SK-N-SH (cell line): ENCODE measurements at regions not wholly inside any gene's neighbourhood (a gene's known extent, or its start where the extent isn't known, plus 50 kb on each side); places are given as distances from the start of the nearest gene placed in this dataset.

Experiments
- CTCF ChIA-PET: fragments of 300-600, 350-600 bp; formaldehyde crosslinking; extraction: SDS; loops from one replicate; lab custom pipeline; 2021; lab: Yijun Ruan, JAX
- POLR2A ChIA-PET: fragments of 350-600 bp; sonication (Branson Sonifier 250); formaldehyde crosslinking; extraction: SDS; loops from one replicate; lab custom pipeline; 2020; ENCODE audit warnings: antibody characterized with exemption, inconsistent platforms; lab: Yijun Ruan, JAX
- DNase-seq: peaks from one replicate; pipeline ENCODE4 v3.0.0; 2012
- H2AFZ ChIP-seq: fragments of 200-600 bp; sonication (generic); 2 replicates; pipeline ENCODE4 v1.8.1; 2016; ENCODE audit warnings: antibody characterized with exemption, mild to moderate bottlenecking, low read depth
- H3F3A ChIP-seq: fragments of 200-600 bp; sonication (generic); replicated peaks from 2 replicates; pipeline ENCODE3; 2016; ENCODE audit warnings: antibody characterized with exemption, mild to moderate bottlenecking; ENCODE audit not compliant: insufficient read depth
- H3K27ac ChIP-seq, 2 experiments: fragments of 200-500 bp in 1 of 2; fragments of 200-600 bp in 1 of 2; sonication (Bioruptor generic) in 1 of 2; sonication (generic), shearing (Covaris generic) in 1 of 2; 2 replicates each; pipeline versions ENCODE4 v1.5.1 to v1.6.1; 2014 to 2016; ENCODE audit warnings: low read depth in 2 of 2, inconsistent platforms in 1 of 2, low read length in 1 of 2, mild to moderate bottlenecking in 1 of 2, mixed read lengths in 1 of 2
- H3K27me3 ChIP-seq: fragments of 200-600 bp; sonication (generic), shearing (Covaris generic); 2 replicates; pipeline ENCODE4 v1.6.1; 2016; ENCODE audit warnings: mixed run types; ENCODE audit not compliant: insufficient read depth
- H3K36me3 ChIP-seq, 2 experiments: fragments of 200-500 bp in 1 of 2; fragments of 200-600 bp in 1 of 2; sonication (Bioruptor generic) in 1 of 2; sonication (generic) in 1 of 2; replicated peaks in 1 of 2; 2 replicates each; pipeline versions ENCODE3 to v1.5.1; 2014 to 2016; ENCODE audit warnings: low read length in 1 of 2, mild to moderate bottlenecking in 1 of 2; ENCODE audit not compliant: insufficient read depth in 2 of 2, control insufficient read depth in 1 of 2
- H3K4me1 ChIP-seq, 2 experiments: fragments of 200-500 bp in 1 of 2; fragments of 200-600 bp in 1 of 2; sonication (Bioruptor generic) in 1 of 2; sonication (generic), shearing (Covaris generic) in 1 of 2; 2 replicates each; pipeline versions ENCODE4 v1.5.1 to v1.6.1; 2014 to 2016; ENCODE audit warnings: low read depth in 1 of 2, low read length in 1 of 2, mixed run types in 1 of 2; ENCODE audit not compliant: insufficient read depth in 2 of 2, control insufficient read depth in 1 of 2
- H3K4me2 ChIP-seq: fragments of 200-600 bp; sonication (generic), shearing (Covaris generic); 2 replicates; pipeline ENCODE4 v1.6.1; 2017; ENCODE audit warnings: mixed run types
- H3K4me3 ChIP-seq, 2 experiments: fragments of 200-500 bp in 1 of 2; fragments of 200-600 bp in 1 of 2; sonication (Bioruptor generic) in 1 of 2; sonication (generic), shearing (Covaris generic) in 1 of 2; 2 replicates each; pipeline versions ENCODE4 v1.5.1 to v1.8.1; 2014 to 2016; ENCODE audit warnings: low read depth in 2 of 2, inconsistent platforms in 1 of 2, low read length in 1 of 2, mild to moderate bottlenecking in 1 of 2, mixed read lengths in 1 of 2, moderate library complexity in 1 of 2
- H3K79me2 ChIP-seq: fragments of 200-600 bp; sonication (generic); 2 replicates; pipeline ENCODE4 v1.8.1; 2017; ENCODE audit warnings: mild to moderate bottlenecking; ENCODE audit not compliant: insufficient read depth
- H3K9ac ChIP-seq: fragments of 200-600 bp; sonication (generic); 2 replicates; pipeline ENCODE4 v1.6.1; 2017; ENCODE audit warnings: mixed run types
- H3K9me2 ChIP-seq: fragments of 200-600 bp; sonication (generic); 2 replicates; pipeline ENCODE4 v1.6.1; 2017; ENCODE audit warnings: mixed run types
- H3K9me3 ChIP-seq: fragments of 200-600 bp; sonication (generic); 2 replicates; pipeline ENCODE4 v1.6.1; 2017; ENCODE audit warnings: mixed run types, mild to moderate bottlenecking, moderate library complexity
- H4K20me1 ChIP-seq: fragments of 200-600 bp; sonication (generic); 2 replicates; pipeline ENCODE4 v1.6.1; 2017; ENCODE audit warnings: mild to moderate bottlenecking, mixed run types; ENCODE audit not compliant: insufficient read depth
- ELF1 ChIP-seq: IDR thresholded peaks from 2 replicates; pipeline ENCODE4 v1.4.0; 2012
- FOSL2 ChIP-seq: IDR thresholded peaks from 2 replicates; pipeline ENCODE4 v1.4.0; 2012; ENCODE audit warnings: low read depth, mild to moderate bottlenecking, moderate library complexity, borderline replicate concordance
- FOXJ3 ChIP-seq: sonication (generic); formaldehyde crosslinking; IDR thresholded peaks from 2 replicates; pipeline ENCODE4 v1.5.1; 2020; ENCODE audit warnings: mild to moderate bottlenecking, missing genetic modification reagents
- FOXM1 ChIP-seq: IDR thresholded peaks from 2 replicates; pipeline ENCODE4 v1.4.0; 2012; ENCODE audit warnings: low read depth, mild to moderate bottlenecking
- GATA2 ChIP-seq: sonication (generic); formaldehyde crosslinking; IDR thresholded peaks from 2 replicates; pipeline ENCODE4 v1.5.0; 2020; ENCODE audit warnings: mild to moderate bottlenecking, missing genetic modification reagents
- IRF3 ChIP-seq: fragments of 150-350 bp; IDR thresholded peaks from 2 replicates; pipeline ENCODE4 v1.6.1; 2016; ENCODE audit warnings: mild to moderate bottlenecking, low read depth, low read length
- JUND ChIP-seq: IDR thresholded peaks from 2 replicates; pipeline ENCODE4 v1.4.0; 2012
- MAX ChIP-seq: IDR thresholded peaks from 2 replicates; pipeline ENCODE4 v1.4.0; 2012; ENCODE audit warnings: low read depth
- MEF2A ChIP-seq: IDR thresholded peaks from 2 replicates; pipeline ENCODE4 v1.4.0; 2012; ENCODE audit warnings: low read depth, borderline replicate concordance
- NRF1 ChIP-seq: IDR thresholded peaks from 2 replicates; pipeline ENCODE4 v1.6.1; 2012; ENCODE audit warnings: low read depth, mild to moderate bottlenecking, low read length
- PBX3 ChIP-seq: IDR thresholded peaks from 2 replicates; pipeline ENCODE4; 2012
- RAD21 ChIP-seq: IDR thresholded peaks from 2 replicates; pipeline ENCODE4 v1.6.1; 2012; ENCODE audit warnings: mild to moderate bottlenecking, low read length
- RCOR1 ChIP-seq: fragments of 150-350 bp; IDR thresholded peaks from 2 replicates; pipeline ENCODE4 v1.6.1; 2017; ENCODE audit warnings: antibody characterized with exemption, low read length
- REST ChIP-seq: IDR thresholded peaks from 2 replicates; pipeline ENCODE4 v1.6.1; 2012; ENCODE audit warnings: mild to moderate bottlenecking, low read depth, low read length, moderate library complexity
- RFX5 ChIP-seq: IDR thresholded peaks from 2 replicates; pipeline ENCODE4 v1.6.1; 2012; ENCODE audit warnings: mild to moderate bottlenecking, improper control_type of control experiment, low read length
- RXRA ChIP-seq: IDR thresholded peaks from 2 replicates; pipeline ENCODE4 v1.4.0; 2012; ENCODE audit warnings: low read depth, mild to moderate bottlenecking, borderline replicate concordance
- SIN3A ChIP-seq: IDR thresholded peaks from 2 replicates; pipeline ENCODE4 v1.6.1; 2012; ENCODE audit warnings: low read depth, mild to moderate bottlenecking, low read length, moderate library complexity, borderline replicate concordance
- SMC3 ChIP-seq: IDR thresholded peaks from 2 replicates; pipeline ENCODE4 v1.6.1; 2012; ENCODE audit warnings: low read depth, low read length, improper control_type of control experiment
- TAF1 ChIP-seq: IDR thresholded peaks from 2 replicates; pipeline ENCODE4 v1.6.1; 2012; ENCODE audit warnings: low read depth, mild to moderate bottlenecking, low read length, moderate library complexity, borderline replicate concordance
- TEAD4 ChIP-seq: IDR thresholded peaks from 2 replicates; pipeline ENCODE4 v1.4.0; 2012; ENCODE audit warnings: mild to moderate bottlenecking, borderline replicate concordance; ENCODE audit not compliant: insufficient read depth
- YY1 ChIP-seq: IDR thresholded peaks from 2 replicates; pipeline ENCODE4 v1.4.0; 2012; ENCODE audit warnings: low read depth, mild to moderate bottlenecking

- no peaks in the 10 kb centered on the region for H3K36me3 ChIP-seq
- H3F3A ChIP-seq = no peaks in the 10 kb centered on the region
- POLR2A ChIA-PET = no interaction called here
- CTCF ChIA-PET = no interaction called here
- H3K9me2 ChIP-seq = no peaks in the 10 kb centered on the region
- no peaks in the 10 kb centered on the region for H3K27me3 ChIP-seq
- no peaks in the 10 kb centered on the region for H3K9me3 ChIP-seq
- H3K4me2 ChIP-seq = no peak overlapping the region
- H3K4me3 ChIP-seq = no peak overlapping the region
- no peak overlapping the region for H2AFZ ChIP-seq
- no peaks in the 10 kb centered on the region for H3K4me1 ChIP-seq
- no peak for TF ChIP-seq REST
- TF ChIP-seq TAF1 = no peak
- no peak for TF ChIP-seq GATA2 (CRISPR knock-in tag)
- TF ChIP-seq SIN3A = no peak
- no peak for TF ChIP-seq YY1
- TF ChIP-seq MEF2A = no peak
- no peak for TF ChIP-seq SMC3
- TF ChIP-seq RXRA = no peak
- no peak for TF ChIP-seq RCOR1
- TF ChIP-seq ELF1 = no peak
- TF ChIP-seq JUND = no peak
- TF ChIP-seq MAX = no peak
- TF ChIP-seq FOXJ3 (CRISPR knock-in tag) = no peak
- no peak for TF ChIP-seq RFX5
- TF ChIP-seq TEAD4 = no peak
- TF ChIP-seq, all 33 proteins: peak for 0
- Histone ChIP-seq H4K20me1 (no peaks in the 10 kb centered on the region), H3K79me2 (no peaks in the 10 kb centered on the region), H3K9ac (no peak overlapping the region), H3K27ac (no peak overlapping the region)
- DNase-seq = no peak
Measured at GRCh38 chr5:159697530-159697929, 218.8 kb upstream of the ADRA1B start.

GRCh38 chr5:159698322-159698721, 218.0 kb upstream of the ADRA1B start:
- H3K4me3 ChIP-seq = no peak overlapping the region
- H3K79me2 ChIP-seq = no peaks in the 10 kb centered on the region
- no peaks in the 10 kb centered on the region for H3K9me2 ChIP-seq
- H2AFZ ChIP-seq = no peak overlapping the region
- H3K36me3 ChIP-seq = no peaks in the 10 kb centered on the region
- no peaks in the 10 kb centered on the region for H3K9me3 ChIP-seq
- CTCF ChIA-PET = no interaction called here
- H4K20me1 ChIP-seq = no peaks in the 10 kb centered on the region
- H3K4me1 ChIP-seq = no peaks in the 10 kb centered on the region
- no peak overlapping the region for H3K27ac ChIP-seq
- no peak overlapping the region for H3K4me2 ChIP-seq
- no peak for DNase-seq
- H3K27me3 ChIP-seq = no peaks in the 10 kb centered on the region
- H3K9ac ChIP-seq = no peak overlapping the region
- no peaks in the 10 kb centered on the region for H3F3A ChIP-seq
- POLR2A ChIA-PET = interaction anchor here (0.7 kb wide), 1 partner anchor 130 kb away, joined by 3 read pairs; no protein-coding TSS in a partner anchor
- TF ChIP-seq FOXM1 = no peak
- no peak for TF ChIP-seq PBX3
- no peak for TF ChIP-seq MAX
- no peak for TF ChIP-seq NRF1
- no peak for TF ChIP-seq YY1
- TF ChIP-seq SMC3 = no peak
- TF ChIP-seq FOXJ3 (CRISPR knock-in tag) = no peak
- no peak for TF ChIP-seq RAD21
- TF ChIP-seq RCOR1 = no peak
- no peak for TF ChIP-seq MEF2A
- no peak for TF ChIP-seq SIN3A
- no peak for TF ChIP-seq JUND
- TF ChIP-seq ELF1 = no peak
- TF ChIP-seq RXRA = no peak
- TF ChIP-seq FOSL2 = no peak
- no peak for TF ChIP-seq IRF3
